GM10248 (cell line): ENCODE measurements at regions not wholly inside any gene's neighbourhood (a gene's known extent, or its start where the extent isn't known, plus 50 kb on each side); places are given as distances from the start of the nearest gene placed in this dataset.

Source experiments
- CTCF ChIA-PET: fragments of 300-600 bp; sonication (Branson Sonifier 250); formaldehyde crosslinking; extraction: SDS; loops from one replicate; lab custom pipeline; 2021; ENCODE audit warnings: antibody characterized with exemption; lab: Yijun Ruan, JAX
- POLR2A ChIA-PET: fragments of 350-650 bp; sonication (Branson Sonifier 250); formaldehyde crosslinking; extraction: SDS; loops from one replicate; lab custom pipeline; 2020; ENCODE audit warnings: antibody characterized with exemption; lab: Yijun Ruan, JAX
- DNase-seq: peaks from one replicate; pipeline ENCODE4 v3.0.0; 2012; ENCODE audit errors: extremely low spot score
- CTCF ChIP-seq: IDR thresholded peaks from 2 replicates; pipeline ENCODE4 v1.5.1; 2012; ENCODE audit warnings: mild to moderate bottlenecking, low read depth; ENCODE audit errors: extremely low read depth, missing control alignments, control extremely low read depth

DNA sequence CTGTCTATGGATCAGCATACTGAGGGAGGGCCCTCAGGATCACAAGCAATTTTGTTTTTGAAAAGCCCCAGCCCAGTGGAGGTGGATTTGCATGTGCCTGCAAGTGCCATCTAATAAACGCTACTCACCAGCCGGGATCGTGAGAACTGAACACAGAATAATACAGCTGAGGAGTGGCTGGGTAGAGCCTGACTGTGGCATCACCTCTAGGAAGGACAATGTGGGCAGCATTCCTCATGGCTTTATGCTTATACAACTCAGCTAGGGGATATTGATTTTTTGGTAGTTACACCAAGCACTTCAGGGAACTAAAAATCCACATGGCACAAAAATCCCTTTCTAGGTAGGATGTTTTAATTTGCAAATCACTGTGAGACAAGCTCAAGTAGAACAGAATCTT is 72.7 kb upstream of the PALS2 start:
- CTCF ChIA-PET = interaction anchor here (1.2 to 1.4 kb wide), 3 partner anchors 10 to 66 kb away, joined by 3 read pairs; no protein-coding TSS in a partner anchor
- POLR2A ChIA-PET = interaction anchor here (0.7 kb wide), 1 partner anchor 39 kb away, joined by 3 read pairs; no protein-coding TSS in a partner anchor
- DNase-seq = no peak
- no peak for TF ChIP-seq CTCF

GRCh38 chr7:24501009-24501408 is 72.2 kb upstream of the PALS2 start:
- ChIA-PET POLR2A (no interaction called here), CTCF (interaction anchor here (1.2 to 1.4 kb wide), 3 partner anchors 9 to 65 kb away, joined by 3 read pairs; no protein-coding TSS in a partner anchor)
- TF ChIP-seq CTCF = no peak
- no peak for DNase-seq

GRCh38 chr7:24501443-24502134 is 71.7 kb upstream of the PALS2 start:
- ChIA-PET CTCF (interaction anchor here (1.2 to 1.4 kb wide), 2 partner anchors 9 to 65 kb away, joined by 3 read pairs; no protein-coding TSS in a partner anchor), POLR2A (no interaction called here)
- no peak for DNase-seq
- TF ChIP-seq CTCF = no peak

- TF ChIP-seq CTCF = no peak
- ChIA-PET CTCF (interaction anchor here (1.3 to 1.4 kb wide), 2 partner anchors 12 to 64 kb away, joined by 3 to 4 read pairs; no protein-coding TSS in a partner anchor), POLR2A (no interaction called here)
- no peak for DNase-seq
Observed at GRCh38 chr7:24502135-24502488, 71.1 kb upstream of the PALS2 start.

GRCh38 chr7:24503506-24503905 is 69.7 kb upstream of the PALS2 start:
- ChIA-PET CTCF (interaction anchor here (1.0 to 1.4 kb wide), 3 partner anchors 13 to 22 kb away, joined by 3 to 4 read pairs (median 3); no protein-coding TSS in a partner anchor), POLR2A (no interaction called here)
- TF ChIP-seq CTCF = no peak
- DNase-seq = no peak

- ChIA-PET POLR2A (no interaction called here), CTCF (interaction anchor here (1.0 to 1.4 kb wide), 2 partner anchors 19 to 22 kb away, joined by 3 read pairs; no protein-coding TSS in a partner anchor)
Observed at GRCh38 chr7:24504040-24504439, 69.2 kb upstream of the PALS2 start.

More at GRCh38 chr7:24504040-24504439, 69.2 kb upstream of the PALS2 start:
- no peak for DNase-seq
- TF ChIP-seq CTCF = no peak
